Aorta (tissue), 5 donors: ENCODE measurements at regions not wholly inside any gene's neighbourhood (a gene's known extent, or its start where the extent isn't known, plus 50 kb on each side); places are given as distances from the start of the nearest gene placed in this dataset.

Source experiments
- ATAC-seq: fragments of 200-7000 bp; cut with Tn5 transposase; one replicate; pipeline ENCODE4 v1.9.1; 2022; ENCODE audit warnings: moderate library complexity; ENCODE audit not compliant: low FRiP score
- DNase-seq, 2 donors: peaks; one replicate each; pipeline ENCODE4 v3.0.0-alpha.2; 2020
- H3K27ac ChIP-seq, 2 donors: one replicate each; pipeline ENCODE4 v1.5.1; 2013; ENCODE audit warnings: low read length in 2 of 2, mild to moderate bottlenecking in 2 of 2, moderate library complexity in 2 of 2, control low read depth in 1 of 2, inconsistent platforms in 1 of 2, low read depth in 1 of 2
- H3K27me3 ChIP-seq, 2 donors: one replicate each; pipeline ENCODE4 v1.6.1; 2013; ENCODE audit warnings: control low read depth in 1 of 2, low read length in 1 of 2, mild to moderate bottlenecking in 1 of 2, moderate library complexity in 1 of 2; ENCODE audit not compliant: insufficient read depth in 2 of 2, control insufficient read depth in 1 of 2
- H3K36me3 ChIP-seq, 2 donors: one replicate each; pipeline ENCODE4 v1.6.1; 2013; ENCODE audit warnings: control low read depth in 1 of 2, low read length in 1 of 2, mild to moderate bottlenecking in 1 of 2; ENCODE audit not compliant: insufficient read depth in 2 of 2, control insufficient read depth in 1 of 2
- H3K4me1 ChIP-seq, 2 donors: one replicate each; pipeline ENCODE4 v1.6.1; 2013; ENCODE audit warnings: low read length in 2 of 2, control low read depth in 1 of 2, mild to moderate bottlenecking in 1 of 2, moderate library complexity in 1 of 2; ENCODE audit not compliant: insufficient read depth in 2 of 2, control insufficient read depth in 1 of 2
- H3K4me3 ChIP-seq, 2 donors: one replicate each; pipeline ENCODE4 v1.5.1; 2013; ENCODE audit warnings: low read length in 2 of 2, control low read depth in 1 of 2, mild to moderate bottlenecking in 1 of 2
- H3K9me3 ChIP-seq: one replicate; pipeline ENCODE4 v1.6.1; 2013; ENCODE audit warnings: mild to moderate bottlenecking, low read length; ENCODE audit not compliant: control insufficient read depth
- WGBS, 2 donors: extraction: QIAGEN DNeasy Blood & Tissue Kit; methylation state at CpG; one replicate each; pipeline ENCODE4 v1.1.7; 2013; 5-methylcytosine and 5-hydroxymethylcytosine counted together
- intact Hi-C, 2 donors: fragments of 100-400 bp; cut with DNase I; formaldehyde crosslinking; loops; one replicate each; pipeline versions ENCODE4 v1.14.2 to v1.15.0; 2022
- donor health status: healthy with polysubstance abuse.
- donor health status: Bipolar disorder and iron deficiency.
- donor health status: DM: no; HTN: no; CAD: no.
- donor health status: DM: no; HTN: no; CAD: no.
- donor health status: DM: yes; HTN: yes; CAD: no.

DNA sequence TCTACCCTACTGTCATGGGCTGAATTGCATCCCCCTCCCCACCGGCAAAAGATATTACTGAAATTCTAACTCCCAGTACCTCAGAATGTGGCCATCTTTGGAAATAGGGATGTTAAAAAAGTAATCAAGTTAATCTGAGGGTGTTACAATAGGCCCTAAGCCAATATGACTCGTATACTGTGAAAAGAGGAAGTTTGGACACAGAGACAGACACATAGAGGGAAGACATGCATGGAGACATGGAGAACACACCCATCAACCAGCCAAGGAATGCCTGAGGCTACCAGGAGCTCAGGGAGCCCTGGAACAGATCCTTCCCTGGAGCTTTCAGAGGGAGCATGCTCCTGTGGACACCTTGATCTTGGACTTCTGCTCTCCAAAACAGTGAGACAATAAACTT is 138.2 kb upstream of the ADO start:
- Histone ChIP-seq H3K9me3 (peaks cover 3% of the 10 kb centered on the region), H3K36me3 (no peaks in the 10 kb centered on the region), H3K4me3 (no peak overlapping the region), H3K27me3 (no peaks in the 10 kb centered on the region), H3K27ac (no peak overlapping the region), H3K4me1 (no peaks in the 10 kb centered on the region)
- WGBS, 2 donors, result 56 to 60% methylated on average over 2 of the region's 2 CpGs
- intact Hi-C loops, result no loop called here
- DNase-seq (no peak), ATAC-seq (no peak)

DNA sequence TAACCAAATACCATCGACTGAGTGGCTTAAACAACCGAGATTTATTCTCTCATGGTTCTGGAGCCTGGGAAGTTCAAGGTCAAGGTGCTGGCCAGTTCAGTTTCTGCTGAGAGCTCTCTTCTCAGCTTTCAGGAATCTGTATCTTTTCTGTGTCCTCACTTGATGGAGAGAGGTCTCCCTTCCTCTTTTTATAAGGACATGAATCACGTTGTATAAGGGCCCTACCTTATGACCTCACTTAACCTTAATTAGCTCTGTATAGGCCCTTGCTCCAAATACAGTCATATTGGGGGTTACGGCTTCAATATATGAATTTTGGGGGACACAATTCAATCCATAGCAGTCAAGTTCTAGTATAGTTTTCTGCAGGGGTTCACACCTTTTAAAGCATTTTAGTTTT is 135.2 kb upstream of the ADO start:
- Histone ChIP-seq H3K9me3 (peaks cover 3% of the 10 kb centered on the region), H3K27me3 (no peaks in the 10 kb centered on the region), H3K36me3 (no peaks in the 10 kb centered on the region), H3K27ac (no peak overlapping the region), H3K4me1 (no peaks in the 10 kb centered on the region), H3K4me3 (no peak overlapping the region)
- ATAC-seq, result no peak
- intact Hi-C loops, result no loop called here
- DNase-seq, result no peak
- 67% methylated on average over 4 of the region's 4 CpGs for WGBS, 2 donors

DNA sequence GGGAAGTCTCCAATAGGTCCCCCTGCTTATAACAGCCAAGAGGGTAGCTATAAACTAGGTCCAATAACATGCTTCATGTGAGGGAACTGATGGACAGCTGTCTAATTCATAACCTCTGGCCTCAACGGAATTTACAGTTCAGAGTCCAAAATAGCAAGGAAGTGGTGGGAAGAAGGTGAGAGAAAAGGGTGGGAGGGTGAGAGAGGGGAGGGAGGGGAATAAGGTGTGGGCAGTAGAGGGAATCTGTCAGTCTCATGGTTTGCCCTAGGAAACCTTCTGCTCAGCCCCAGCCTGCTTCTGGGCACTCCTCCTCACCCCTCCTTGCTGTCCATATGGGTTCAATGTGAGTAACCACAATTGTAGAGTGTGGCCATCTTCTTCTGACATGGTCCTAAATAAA is 133.4 kb upstream of the ADO start:
- H3K27me3 ChIP-seq, result no peaks in the 10 kb centered on the region
- no peak overlapping the region for H3K27ac ChIP-seq
- intact Hi-C loops, result no loop called here
- H3K9me3 ChIP-seq, result peaks cover 3% of the 10 kb centered on the region
- no peak for DNase-seq
- no peak for ATAC-seq
- H3K4me3 ChIP-seq, result no peak overlapping the region
- H3K36me3 ChIP-seq, result no peaks in the 10 kb centered on the region
- H3K4me1 ChIP-seq, result no peaks in the 10 kb centered on the region
- WGBS, 2 donors, result 52 to 59% methylated on average over 1 of the region's 1 CpG

DNA sequence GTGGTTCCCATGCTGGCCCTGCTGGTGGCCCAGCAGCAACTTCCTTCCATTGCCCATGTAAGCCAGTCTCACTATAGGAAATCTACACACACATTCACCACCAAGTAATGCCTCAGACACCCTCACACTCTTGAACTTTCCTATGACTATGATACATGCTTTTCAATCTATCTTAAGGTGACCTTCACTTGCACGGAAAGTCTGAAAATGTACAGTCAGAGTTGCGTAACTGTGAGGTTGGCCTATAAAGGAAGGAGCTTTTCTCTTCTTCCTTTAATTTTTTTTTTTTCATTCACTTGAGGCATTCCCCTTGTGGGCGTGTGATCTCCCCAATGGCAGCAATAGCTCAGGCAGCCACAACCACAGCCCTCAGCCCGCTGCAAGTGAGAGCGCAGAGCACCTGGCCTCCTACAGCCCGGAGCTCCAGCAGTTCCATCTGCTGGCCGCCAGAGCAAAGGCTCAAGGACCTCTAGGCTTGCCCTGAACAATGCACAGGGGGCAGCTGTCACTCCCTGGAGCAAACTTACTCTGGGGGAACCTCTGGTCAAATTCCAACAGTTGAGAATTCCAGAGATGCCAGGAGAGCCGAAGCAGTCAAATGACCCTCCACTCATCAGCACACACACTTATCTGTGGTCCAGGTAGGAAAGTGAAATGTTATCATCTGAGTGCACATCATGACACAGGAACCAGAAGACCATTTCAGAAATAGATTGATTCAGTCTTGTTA is 123.1 kb upstream of the ADO start:
- no peaks in the 10 kb centered on the region for H3K36me3 ChIP-seq
- no peaks in the 10 kb centered on the region for H3K4me1 ChIP-seq
- peaks cover 2% of the 10 kb centered on the region for H3K9me3 ChIP-seq
- no peak for ATAC-seq
- H3K27ac ChIP-seq, result no peak overlapping the region
- no peaks in the 10 kb centered on the region for H3K27me3 ChIP-seq
- no peak overlapping the region for H3K4me3 ChIP-seq
- intact Hi-C loops, result no loop called here
- no peak for DNase-seq
- 64 to 65% methylated on average over 8 of the region's 8 CpGs for WGBS, 2 donors

DNA sequence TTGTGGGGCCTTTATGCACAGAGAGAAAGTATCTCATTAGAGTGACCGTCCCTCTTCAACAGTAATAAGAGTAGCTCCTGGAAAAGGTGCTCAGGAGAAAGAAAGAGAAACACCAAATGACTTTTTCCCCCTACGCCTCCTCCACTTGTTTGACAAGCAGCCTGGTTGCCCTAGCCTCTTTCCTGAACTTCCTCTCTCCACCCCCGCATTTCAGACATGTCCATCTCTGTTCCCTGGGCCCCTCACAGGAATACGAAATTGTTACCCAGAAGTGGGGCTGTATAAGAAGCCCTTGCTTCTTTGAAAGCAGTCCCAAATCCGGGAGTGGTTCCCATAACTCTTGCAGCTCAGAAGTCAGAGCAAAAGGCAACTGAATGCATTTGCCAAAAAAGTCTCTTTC is 119.6 kb upstream of the ADO start:
- Histone ChIP-seq H3K4me3 (no peak overlapping the region), H3K9me3 (no peaks in the 10 kb centered on the region), H3K27ac (no peak overlapping the region), H3K27me3 (no peaks in the 10 kb centered on the region), H3K4me1 (no peaks in the 10 kb centered on the region), H3K36me3 (no peaks in the 10 kb centered on the region)
- 68 to 70% methylated on average over 5 of the region's 5 CpGs for WGBS, 2 donors
- intact Hi-C loops, result no loop called here
- DNase-seq (no peak), ATAC-seq (no peak)

DNA sequence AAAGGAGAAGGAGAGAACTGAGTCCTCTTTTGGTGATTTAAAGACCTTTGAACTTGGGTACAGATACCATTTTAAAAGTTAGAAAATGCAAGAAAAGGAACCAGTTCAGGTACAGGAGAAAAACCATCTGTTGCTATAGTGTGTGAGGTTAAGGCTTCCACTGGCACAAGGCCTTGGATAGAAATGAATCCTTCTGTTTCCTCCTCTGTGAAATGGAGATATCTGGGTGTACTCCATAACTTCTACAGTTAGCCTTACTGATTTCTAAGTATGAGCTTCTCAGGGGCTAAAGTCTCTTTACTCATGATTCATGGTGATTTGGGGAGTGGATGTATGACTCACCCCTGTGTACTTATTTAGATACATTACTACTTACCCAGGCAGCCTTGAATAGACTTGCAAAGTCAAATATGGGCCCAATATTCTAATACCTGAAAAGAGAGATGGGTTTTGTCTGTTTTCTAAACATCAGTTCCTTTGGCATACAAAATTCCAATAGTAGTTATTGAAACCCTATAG is 117.2 kb upstream of the ADO start:
- DNase-seq, result no peak
- intact Hi-C loops, result no loop called here
- no peaks in the 10 kb centered on the region for H3K36me3 ChIP-seq
- H3K4me1 ChIP-seq, result no peaks in the 10 kb centered on the region
- ATAC-seq, result no peak
- no peak overlapping the region for H3K27ac ChIP-seq
- H3K27me3 ChIP-seq, result no peaks in the 10 kb centered on the region
- H3K4me3 ChIP-seq, result no peak overlapping the region
- H3K9me3 ChIP-seq, result no peaks in the 10 kb centered on the region

DNA sequence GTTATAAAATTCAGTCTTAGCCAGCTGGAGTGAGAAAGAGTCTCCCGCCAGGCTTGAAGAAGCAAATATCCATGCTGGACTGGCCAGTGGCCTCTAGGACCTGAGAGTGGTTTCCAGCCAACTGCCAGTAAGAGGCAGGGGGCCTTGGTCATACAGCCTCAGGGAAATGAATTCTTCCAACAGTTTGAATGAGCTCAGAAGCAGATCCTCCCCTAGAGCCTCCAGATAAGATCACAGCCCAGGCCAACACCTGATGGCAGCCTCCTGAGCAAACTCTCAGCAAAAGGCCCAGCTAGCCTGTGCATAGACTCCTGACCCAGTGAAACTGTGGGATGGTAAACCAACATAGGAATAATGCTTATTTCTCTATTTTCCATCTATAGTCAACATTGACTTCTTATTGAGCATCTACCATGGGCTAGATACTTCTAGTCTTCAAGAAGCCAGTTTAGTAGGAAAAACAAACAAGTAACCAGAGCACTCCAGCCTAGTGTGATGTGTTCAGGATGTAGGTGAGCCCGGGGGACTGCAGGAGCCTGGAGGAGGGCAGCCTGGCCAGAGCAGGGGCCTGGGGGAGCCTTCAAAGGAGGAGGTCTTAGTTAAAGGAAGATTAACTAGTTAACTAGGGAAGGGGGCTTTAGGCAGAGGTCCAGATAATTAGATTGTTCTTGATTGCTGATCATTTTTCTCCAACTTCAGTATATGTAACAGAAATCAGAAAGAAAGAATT is 115.4 kb upstream of the ADO start:
- no peaks in the 10 kb centered on the region for H3K36me3 ChIP-seq
- no peaks in the 10 kb centered on the region for H3K4me1 ChIP-seq
- no peak overlapping the region for H3K4me3 ChIP-seq
- H3K27me3 ChIP-seq, result no peaks in the 10 kb centered on the region
- H3K27ac ChIP-seq, result no peak overlapping the region
- DNase-seq (no peak), ATAC-seq (no peak)
- peaks cover 2% of the 10 kb centered on the region for H3K9me3 ChIP-seq
- WGBS, 2 donors, result 82 to 90% methylated on average over 2 of the region's 2 CpGs
- intact Hi-C loops, result no loop called here

DNA sequence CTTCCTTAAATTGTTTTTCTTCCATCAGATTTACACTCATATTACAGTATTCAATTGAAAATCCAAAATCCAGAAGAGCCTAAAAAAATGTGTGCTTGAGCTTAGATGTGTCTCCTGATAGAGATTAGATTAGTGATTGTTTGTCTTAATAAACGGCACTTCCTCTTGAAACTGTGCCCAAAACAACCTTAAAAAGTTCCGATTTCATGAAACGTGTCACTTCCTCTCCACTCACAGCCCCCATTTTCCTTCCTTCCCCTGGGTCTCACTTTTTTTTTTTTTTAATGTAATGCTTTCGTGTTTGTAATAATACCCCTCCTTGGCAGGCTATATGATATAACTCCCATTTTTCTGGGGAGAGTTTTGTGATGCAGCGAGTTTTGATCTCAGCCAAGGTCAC is 114.8 kb upstream of the ADO start:
- Histone ChIP-seq H3K9me3 (peaks cover 2% of the 10 kb centered on the region), H3K27me3 (no peaks in the 10 kb centered on the region), H3K36me3 (no peaks in the 10 kb centered on the region), H3K4me3 (no peak overlapping the region), H3K4me1 (no peaks in the 10 kb centered on the region), H3K27ac (no peak overlapping the region)
- DNase-seq (no peak), ATAC-seq (no peak)
- intact Hi-C loops, result no loop called here
- WGBS, 2 donors, result 37 to 49% methylated on average over 5 of the region's 5 CpGs

DNA sequence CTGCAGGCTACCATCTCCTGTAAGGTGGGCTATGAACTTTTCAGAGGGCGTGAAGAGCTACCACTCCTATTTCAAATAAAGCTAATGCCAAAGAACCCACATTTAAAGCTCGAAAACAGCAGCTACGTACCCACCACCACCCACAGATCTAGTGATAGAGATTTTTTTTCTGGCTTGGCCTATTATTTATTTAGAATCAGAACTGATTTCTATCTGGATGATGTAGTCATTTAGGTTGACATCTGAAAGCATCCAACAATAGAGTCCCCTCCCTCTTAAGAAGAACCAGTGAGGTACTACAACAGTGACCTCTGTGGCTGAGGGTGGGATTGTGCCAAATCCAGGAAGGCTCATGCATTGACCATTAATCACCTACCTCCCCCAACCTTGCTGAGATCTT is 113.8 kb upstream of the ADO start:
- no peaks in the 10 kb centered on the region for H3K4me1 ChIP-seq
- peaks cover 2% of the 10 kb centered on the region for H3K9me3 ChIP-seq
- H3K4me3 ChIP-seq, result no peak overlapping the region
- no peak overlapping the region for H3K27ac ChIP-seq
- H3K36me3 ChIP-seq, result no peaks in the 10 kb centered on the region
- ATAC-seq (no peak), DNase-seq (no peak)
- intact Hi-C loops, result no loop called here
- no peaks in the 10 kb centered on the region for H3K27me3 ChIP-seq
- WGBS, 2 donors, result 88 to 97% methylated on average over 3 of the region's 3 CpGs
